NCI-H128 (cell line): ENCODE measurements at regions not wholly inside any gene's neighbourhood (a gene's known extent, or its start where the extent isn't known, plus 50 kb on each side); places are given as distances from the start of the nearest gene placed in this dataset.

Experiments used
- DNase-seq: peaks from one replicate; lab custom pipeline; 2025; ENCODE audit not compliant: unreplicated experiment; lab: John Stamatoyannopoulos, UW

GRCh38 chr6:147621263-147621662, 112.8 kb downstream of the SAMD5 start:
- DNase-seq, result no peak

GRCh38 chr6:147621961-147622360, 113.5 kb downstream of the SAMD5 start:
- DNase-seq, result no peak

DNA sequence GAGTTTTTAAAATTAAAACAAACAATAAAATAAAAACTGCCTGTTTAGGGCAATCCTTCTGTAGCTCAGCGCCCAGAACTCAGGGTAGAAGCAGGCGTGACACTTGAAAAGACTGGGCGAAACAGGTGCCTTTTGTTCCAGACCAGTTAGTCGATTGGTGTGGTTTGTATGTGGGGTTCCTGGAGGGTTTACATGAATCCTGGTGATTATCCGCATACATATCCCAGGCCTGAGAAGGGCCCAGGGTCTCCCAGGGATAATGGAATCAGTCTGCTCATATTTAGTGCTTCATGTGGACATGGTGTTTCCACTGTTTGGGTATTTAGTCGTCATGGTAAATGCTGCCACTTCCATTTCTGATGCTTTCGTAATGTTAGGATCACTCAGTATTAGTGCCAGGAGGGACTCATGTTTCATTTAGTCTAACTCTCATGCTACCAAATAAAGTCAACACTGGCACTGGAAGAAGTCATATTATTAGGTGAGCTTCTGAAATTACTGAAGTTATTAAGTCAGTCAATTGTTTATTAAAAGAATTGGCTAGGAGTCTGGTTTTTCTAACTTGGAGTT, 116.5 kb downstream of the SAMD5 start:
- DNase-seq, result no peak

DNA sequence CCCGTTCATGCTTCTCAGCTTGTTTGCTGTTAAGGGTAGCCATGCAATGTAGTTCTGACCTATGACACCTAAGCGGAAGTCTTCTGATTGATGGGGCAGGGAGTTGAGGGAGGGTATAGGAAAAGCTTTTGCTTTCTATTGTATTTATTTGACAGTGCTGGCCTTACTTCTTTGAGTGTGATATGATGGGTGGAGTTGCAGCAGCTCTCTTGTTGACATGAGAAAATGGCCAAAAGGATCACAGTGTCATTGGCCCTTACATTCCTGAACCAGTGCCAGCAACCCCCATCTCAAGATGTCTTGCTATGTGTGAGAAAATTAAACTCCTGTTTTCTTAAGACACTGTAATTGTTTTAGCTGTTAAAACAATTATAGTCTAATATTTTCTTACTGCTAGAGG, 117.5 kb downstream of the SAMD5 start:
- no peak for DNase-seq

DNA sequence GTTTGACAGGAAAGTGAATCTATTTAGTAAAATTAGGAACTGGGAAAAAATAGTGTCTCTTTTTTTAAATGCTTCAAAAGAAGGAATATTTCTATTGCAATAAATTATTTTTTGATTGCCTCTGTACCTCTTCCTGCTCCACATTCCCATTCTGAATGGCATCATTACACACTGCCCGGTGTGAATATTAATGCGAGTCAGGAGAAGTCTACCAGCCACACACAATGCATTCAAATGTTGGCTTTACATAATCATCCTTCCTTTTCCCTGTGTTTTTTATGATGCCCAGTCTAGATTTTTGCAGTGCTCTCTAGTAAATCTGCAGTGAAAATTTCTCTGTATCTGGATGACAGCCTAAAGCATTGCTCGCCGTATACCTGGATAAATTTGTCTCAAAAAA, 118.9 kb downstream of the SAMD5 start:
- no peak for DNase-seq

DNA sequence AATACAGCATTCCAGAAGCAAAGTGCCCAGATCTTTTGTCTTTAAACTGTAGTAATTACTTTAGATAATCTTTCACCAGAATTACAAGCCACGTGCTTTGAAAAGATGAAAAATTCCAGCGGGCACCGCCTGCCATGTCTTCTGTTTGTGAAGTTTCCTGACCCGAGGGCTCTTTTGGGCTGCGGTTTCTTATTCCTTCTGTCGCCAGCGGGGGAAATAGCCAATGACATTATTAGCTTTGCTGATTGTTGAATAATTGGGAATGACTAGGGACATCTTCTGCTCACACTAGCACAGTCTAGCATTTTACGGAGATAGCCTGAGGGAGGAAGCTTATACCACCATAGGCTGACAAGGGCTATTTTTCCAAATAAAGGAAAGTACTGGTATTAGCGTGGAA, 124.7 kb downstream of the SAMD5 start:
- no peak for DNase-seq

DNA sequence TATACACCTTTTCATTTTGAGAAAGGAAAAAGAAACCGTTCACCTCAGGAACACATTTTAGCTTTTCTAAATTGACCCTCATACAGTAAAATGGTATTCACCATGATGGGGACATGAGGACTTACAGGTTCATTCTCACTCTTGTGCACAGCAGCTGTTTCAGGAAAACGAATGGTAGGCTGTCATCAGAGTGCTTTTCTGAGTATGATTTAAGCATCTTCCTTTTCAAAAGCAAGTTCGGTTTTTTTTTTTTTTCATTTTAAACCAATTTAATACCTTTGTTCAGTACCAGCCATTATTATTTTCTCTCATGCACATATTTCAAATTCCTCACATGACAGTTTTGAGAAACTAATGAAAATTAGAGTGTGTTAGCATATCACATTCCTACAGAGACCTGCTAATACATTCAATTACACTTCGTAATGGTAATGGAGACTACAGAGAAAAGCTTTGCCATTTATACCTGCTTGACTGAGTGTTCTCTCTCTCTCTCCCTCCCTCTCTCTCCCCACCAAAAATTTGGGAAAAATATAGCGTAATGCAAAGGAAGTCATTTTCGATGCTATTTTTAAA, 129.2 kb downstream of the SAMD5 start:
- no peak for DNase-seq

GRCh38 chr6:147639279-147639678, 130.8 kb downstream of the SAMD5 start:
- DNase-seq, result no peak

DNA sequence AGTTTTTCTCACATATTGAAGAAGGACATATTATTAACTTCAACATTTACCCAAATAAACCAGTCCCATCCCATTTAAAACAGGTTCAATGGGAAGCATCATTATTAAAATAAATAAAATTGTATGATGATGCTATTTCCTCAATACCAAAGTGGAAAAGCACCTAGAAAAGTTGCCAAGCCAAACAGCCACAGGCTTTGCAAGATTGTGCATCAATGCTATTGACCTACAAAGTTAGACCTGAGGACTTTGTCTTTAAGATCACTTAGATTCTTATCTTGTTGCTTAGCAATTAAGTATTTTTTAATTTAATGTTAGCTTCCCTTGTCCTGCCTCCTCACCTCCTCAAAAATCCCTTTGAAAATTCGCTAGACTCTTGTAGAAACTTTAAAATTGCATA, 132.1 kb downstream of the SAMD5 start:
- no peak for DNase-seq

- no peak for DNase-seq
Observed at GRCh38 chr6:147641511-147641910, 133.0 kb downstream of the SAMD5 start.

GRCh38 chr6:147642458-147642857, 134.0 kb downstream of the SAMD5 start:
- DNase-seq, result no peak

DNA sequence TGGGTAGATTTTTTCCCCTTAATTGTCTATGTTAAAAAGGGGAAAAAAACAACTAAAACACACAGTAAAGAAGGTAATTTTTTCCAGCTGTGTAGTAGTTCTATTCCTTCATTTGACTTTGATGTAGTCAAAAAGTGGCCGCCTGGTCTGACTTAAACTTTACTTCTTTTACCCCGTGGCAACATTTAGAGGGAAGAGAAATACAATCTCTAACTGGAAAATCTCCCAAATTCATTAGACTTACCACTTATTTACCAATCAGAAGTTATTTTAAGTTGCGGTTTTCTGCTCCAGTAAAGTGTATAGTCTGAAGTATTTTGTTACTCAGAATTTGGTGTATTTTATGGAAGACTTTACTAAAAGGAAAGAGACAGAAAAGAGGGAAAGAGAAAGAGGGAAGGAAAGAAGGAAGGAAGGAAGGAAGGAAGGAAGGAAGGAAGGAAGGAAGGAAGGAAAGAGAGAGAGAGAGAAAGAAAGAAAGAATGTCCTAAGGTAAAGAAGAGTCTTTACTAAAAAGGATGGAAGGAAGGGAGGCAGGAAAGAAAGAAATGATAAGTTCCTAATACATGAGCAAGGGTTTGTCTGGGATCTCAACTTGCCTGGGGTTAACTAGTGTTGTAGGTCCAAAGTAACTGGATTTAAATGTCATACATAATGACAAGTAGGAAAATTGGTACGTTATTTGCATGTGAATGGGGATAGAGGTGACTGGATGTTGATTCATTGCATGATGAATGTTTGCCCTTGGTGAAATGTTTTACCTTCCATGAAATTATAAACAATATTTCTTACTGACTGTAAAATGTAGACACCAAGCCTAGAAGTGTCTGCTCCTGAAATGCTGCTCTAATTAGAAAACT, 135.1 kb downstream of the SAMD5 start:
- no peak for DNase-seq

GRCh38 chr6:147648916-147649315, 140.4 kb downstream of the SAMD5 start:
- DNase-seq, result no peak

- no peak for DNase-seq
Observed at GRCh38 chr6:147651249-147652063, 143.0 kb downstream of the SAMD5 start.

DNA sequence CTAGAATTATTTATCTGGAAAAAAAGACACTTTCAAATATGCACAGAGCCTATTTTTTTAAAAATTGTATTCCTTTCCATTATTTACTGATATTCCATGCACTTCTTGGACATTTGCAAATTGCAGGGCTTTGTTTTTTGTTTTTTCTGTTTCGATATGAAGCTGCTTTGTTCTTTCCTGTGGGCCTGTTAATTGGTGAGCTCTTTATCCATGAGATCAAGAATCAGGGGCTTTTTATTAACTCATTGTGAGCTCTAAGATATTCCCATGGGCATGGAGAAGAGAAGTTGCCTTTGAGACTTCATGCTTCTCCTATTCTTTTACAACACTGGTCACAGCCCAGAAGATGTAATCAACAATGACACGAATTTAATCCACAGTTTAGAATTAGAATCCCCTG, 145.1 kb downstream of the SAMD5 start:
- DNase-seq, result no peak

GRCh38 chr6:147654103-147654845, 145.8 kb downstream of the SAMD5 start:
- no peak for DNase-seq

DNA sequence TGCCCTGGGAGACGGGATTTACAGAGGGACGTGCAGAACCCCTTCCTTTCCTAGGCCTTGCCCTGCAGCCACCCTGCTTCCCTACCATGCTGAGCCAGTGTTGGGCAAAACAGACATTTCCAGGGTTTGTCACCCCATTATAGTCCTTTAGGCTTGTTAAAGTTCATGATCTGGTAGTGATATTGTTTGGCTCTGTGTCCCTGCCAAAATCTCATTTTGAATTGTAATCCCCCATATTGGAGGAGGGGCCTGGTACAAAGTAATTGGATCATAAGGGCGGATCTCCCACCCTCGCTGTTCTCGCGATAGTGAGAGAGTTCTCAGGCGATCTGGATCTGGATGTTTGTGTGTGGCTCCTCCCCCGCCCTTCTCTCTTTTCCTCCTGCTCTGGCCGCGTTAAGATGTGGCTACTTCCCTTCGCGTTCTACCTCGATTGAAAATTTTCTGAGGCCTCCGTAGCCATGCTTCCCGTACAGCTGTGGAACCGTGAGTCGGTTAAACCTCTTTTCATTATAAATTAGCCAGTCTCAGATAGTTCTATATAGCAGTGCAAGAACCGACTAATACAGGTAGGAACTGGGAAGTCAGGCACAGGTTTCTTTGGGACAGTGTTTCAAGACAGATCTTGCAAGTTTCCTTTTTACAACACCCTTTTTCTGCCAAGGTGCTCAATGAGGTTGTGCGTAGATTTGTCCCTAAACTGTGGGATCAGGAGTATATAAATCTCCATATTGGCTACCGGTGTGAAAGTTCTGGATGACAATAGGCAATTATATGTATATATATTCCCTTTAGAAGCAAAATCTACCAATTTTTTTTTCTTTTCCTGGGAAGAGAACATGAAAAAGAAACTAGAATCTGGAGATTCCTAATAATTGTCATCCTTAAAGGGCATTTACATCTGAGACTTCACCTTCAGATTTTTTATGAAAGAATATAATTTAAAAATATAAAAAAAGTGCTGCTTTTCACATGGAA, 152.1 kb downstream of the SAMD5 start:
- no peak for DNase-seq

DNA sequence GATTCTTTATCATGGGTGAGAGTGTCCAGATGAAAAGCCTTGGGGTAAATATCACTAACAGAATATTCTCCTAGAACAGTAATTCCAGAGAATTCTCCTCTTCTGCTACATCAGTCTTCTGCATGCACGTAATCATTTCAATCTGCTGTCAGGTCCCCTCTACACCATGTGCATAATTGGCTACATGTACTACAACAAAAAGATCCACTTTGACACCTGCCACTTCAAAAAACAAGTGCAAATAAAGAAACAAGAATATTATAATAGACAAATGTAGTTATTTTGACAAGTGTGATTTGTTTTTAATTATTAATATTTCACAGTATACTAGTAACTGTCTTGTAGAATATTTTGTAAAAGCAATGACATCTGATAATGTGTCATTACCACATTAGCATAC, 154.2 kb downstream of the SAMD5 start:
- no peak for DNase-seq

DNA sequence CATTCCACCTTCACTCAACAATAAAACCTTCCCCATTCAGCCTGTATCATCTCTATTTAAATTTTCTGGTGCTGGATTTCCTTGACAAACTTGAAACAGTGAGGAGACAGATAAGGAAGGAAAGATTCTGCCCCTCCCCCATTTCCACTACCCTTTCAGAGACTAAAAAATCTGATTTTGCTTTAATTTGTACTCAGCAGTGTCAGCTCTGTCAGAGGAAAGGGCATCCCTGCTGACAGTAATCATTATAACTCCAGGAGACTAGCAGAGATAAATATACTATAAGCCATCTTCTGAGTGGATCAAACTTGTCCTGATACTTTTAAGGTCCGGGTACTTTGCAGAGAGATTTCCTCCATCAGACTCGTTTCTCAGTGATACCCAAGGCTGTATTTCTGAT, 155.6 kb downstream of the SAMD5 start:
- DNase-seq, result no peak

DNA sequence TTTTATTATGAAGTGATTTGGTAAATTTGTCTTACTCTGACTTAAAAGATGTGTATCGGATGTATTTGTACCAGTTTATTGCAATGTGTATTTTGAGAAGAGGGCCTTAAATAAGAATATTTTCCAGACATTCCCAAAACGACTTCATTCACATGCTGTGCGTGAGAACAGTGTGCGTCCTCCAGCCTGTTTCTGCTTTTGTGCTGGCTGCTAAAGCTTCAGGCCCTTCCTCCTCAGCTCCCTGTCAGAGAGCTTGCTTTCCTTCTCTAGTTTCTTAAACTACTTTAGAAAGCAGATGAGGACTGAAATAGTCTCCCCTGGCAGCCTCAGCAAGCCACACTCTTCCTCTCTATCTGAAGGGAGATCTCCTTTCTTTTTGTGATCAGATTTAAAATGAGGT, 157.8 kb downstream of the SAMD5 start:
- no peak for DNase-seq
